ENCODE measurements at regions not wholly inside any gene's neighbourhood (a gene's known extent, or its start where the extent isn't known, plus 50 kb on each side); places are given as distances from the start of the nearest gene placed in this dataset.
"Not testable (repeated sequence)": the region's sequence is repeated elsewhere in the genome, so short reads cannot be mapped to it uniquely, and the experiment has no call there.

DNA sequence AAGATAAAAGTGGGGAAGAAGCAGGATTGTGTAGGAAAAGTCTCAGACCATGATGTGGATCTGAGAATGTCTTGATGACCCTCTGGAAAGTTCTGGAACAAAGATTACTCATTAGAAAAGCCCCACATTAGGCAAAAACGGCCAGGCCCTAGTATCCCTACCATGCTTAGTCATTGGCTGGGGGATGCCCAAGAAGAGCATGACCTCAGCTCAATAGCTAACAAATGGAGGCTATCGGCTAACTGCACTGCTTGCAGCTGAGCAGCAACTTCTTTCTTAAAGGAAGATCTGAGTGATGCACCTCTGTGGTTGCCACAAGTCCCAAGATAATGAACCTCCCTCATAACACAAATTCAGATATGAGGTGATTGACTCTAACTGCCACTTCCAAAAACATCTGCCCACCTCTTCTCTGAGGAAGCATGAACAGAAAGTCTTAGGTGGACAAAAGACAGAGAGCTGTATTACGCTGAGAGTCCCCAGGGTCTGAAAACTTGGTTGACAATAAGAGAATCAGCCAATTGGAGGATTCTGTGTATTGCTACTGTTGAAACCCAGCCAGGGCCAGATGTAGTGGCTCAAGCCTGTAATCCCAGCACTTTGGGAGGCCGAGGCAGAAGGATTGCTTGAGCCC, 64.6 kb upstream of the AK4 start:
- Histone ChIP-seq H3K4me1 (ENCODE audit: insufficient read depth, low read length) (no peaks in the 10 kb centered on the region), H2AFZ (ENCODE audit: low read depth, low read length) (no peak overlapping the region), H3K27ac (ENCODE audit: low read length) (no peak overlapping the region), H3K4me3 (ENCODE audit: low read depth in 1 of 2, low read length in 2 of 2) (no peak overlapping the region), H3K9me3 (ENCODE audit: insufficient read depth, low read length, severe bottlenecking) (peaks cover 2% of the 10 kb centered on the region), H3K79me2 (ENCODE audit: insufficient read depth, low read length) (no peaks in the 10 kb centered on the region), H4K20me1 (ENCODE audit: insufficient read depth, low read length) (no peaks in the 10 kb centered on the region), H3K4me2 (ENCODE audit: insufficient read depth, low read length) (no peak overlapping the region), H3K36me3 (ENCODE audit: insufficient read depth, low read length) (no peaks in the 10 kb centered on the region), H3K27me3 (ENCODE audit: insufficient read depth, low read length, poor library complexity) (no peaks in the 10 kb centered on the region), H3K9ac (ENCODE audit: low read depth, low read length) (no peak overlapping the region)
- TF ChIP-seq EZH2 (IDR thresholded peaks at IDR 0.05; ENCODE audit: borderline replicate concordance, low read depth, low read length, severe bottlenecking): no peak
- TF ChIP-seq, protein P1, sequence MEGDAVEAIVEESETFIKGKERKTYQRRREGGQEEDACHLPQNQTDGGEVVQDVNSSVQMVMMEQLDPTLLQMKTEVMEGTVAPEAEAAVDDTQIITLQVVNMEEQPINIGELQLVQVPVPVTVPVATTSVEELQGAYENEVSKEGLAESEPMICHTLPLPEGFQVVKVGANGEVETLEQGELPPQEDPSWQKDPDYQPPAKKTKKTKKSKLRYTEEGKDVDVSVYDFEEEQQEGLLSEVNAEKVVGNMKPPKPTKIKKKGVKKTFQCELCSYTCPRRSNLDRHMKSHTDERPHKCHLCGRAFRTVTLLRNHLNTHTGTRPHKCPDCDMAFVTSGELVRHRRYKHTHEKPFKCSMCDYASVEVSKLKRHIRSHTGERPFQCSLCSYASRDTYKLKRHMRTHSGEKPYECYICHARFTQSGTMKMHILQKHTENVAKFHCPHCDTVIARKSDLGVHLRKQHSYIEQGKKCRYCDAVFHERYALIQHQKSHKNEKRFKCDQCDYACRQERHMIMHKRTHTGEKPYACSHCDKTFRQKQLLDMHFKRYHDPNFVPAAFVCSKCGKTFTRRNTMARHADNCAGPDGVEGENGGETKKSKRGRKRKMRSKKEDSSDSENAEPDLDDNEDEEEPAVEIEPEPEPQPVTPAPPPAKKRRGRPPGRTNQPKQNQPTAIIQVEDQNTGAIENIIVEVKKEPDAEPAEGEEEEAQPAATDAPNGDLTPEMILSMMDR (IDR thresholded peaks at IDR 0.05; ENCODE audit: borderline replicate concordance, extremely low read depth, low read length, poor library complexity, severe bottlenecking): no peak
- no peak for DNase-seq
- no peak for ATAC-seq (ENCODE audit: insufficient read depth, low read depth)

DNA sequence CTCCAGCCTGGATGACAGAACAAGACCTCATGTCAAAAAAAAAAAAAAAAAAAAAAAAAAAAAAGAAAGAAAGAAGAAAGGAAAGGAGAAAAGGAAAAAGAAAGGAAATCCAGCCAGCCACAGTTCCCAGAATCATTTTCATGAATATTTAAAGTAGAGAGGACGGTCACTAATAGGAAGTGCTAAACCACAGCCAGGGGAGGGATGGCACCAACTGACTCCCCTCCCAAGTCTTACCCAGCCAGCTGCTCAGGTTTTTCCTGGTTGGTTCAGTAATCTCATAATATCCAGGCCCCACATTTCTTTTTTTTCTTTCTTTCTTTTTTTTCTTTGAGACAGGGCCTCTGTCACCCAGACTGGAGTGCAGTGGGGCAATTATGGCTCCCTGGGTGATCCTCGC, 63.9 kb upstream of the AK4 start:
- DNase-seq (no peak), ATAC-seq (ENCODE audit: insufficient read depth, low read depth) (0 out of 3 replicates have a peak, but pooled peaks have one; percentile 37)
- Histone ChIP-seq H3K4me3 (ENCODE audit: low read depth in 1 of 2, low read length in 2 of 2) (no peak overlapping the region), H3K4me2 (ENCODE audit: insufficient read depth, low read length) (no peak overlapping the region), H3K36me3 (ENCODE audit: insufficient read depth, low read length) (no peaks in the 10 kb centered on the region), H3K4me1 (ENCODE audit: insufficient read depth, low read length) (no peaks in the 10 kb centered on the region), H3K9me3 (ENCODE audit: insufficient read depth, low read length, severe bottlenecking) (peaks cover 2% of the 10 kb centered on the region), H3K27me3 (ENCODE audit: insufficient read depth, low read length, poor library complexity) (no peaks in the 10 kb centered on the region), H4K20me1 (ENCODE audit: insufficient read depth, low read length) (no peaks in the 10 kb centered on the region), H2AFZ (ENCODE audit: low read depth, low read length) (no peak overlapping the region), H3K27ac (ENCODE audit: low read length) (no peak overlapping the region), H3K79me2 (ENCODE audit: insufficient read depth, low read length) (no peaks in the 10 kb centered on the region), H3K9ac (ENCODE audit: low read depth, low read length) (no peak overlapping the region)
- TF ChIP-seq, protein P1 (IDR thresholded peaks at IDR 0.05; ENCODE audit: borderline replicate concordance, extremely low read depth, low read length, poor library complexity, severe bottlenecking): no peak
- TF ChIP-seq EZH2 (IDR thresholded peaks at IDR 0.05; ENCODE audit: borderline replicate concordance, low read depth, low read length, severe bottlenecking): no peak

DNA sequence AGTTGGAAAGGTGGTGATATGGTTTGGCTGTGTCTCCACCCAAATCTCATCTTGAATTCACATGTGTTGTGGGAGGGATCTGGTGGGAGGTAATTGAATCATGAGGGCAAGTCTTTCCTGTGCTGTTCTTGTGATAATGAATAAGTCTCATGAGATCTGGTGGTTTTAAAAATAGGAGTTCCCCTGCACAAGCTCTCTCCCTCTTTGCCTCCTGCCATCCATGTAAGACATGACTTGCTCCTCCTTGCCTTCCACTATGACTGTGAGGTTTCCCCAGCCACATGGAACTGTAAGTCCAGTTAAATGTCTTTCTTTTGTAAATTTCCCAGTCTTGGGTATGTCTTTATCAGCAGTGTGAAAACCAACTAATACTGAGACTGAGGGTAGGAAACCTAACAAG, 60.5 kb upstream of the AK4 start:
- DNase-seq; H4K20me1 ChIP-seq (ENCODE audit: insufficient read depth, low read length); ATAC-seq (ENCODE audit: insufficient read depth, low read depth); H3K79me2 ChIP-seq (ENCODE audit: insufficient read depth, low read length); H3K4me3 ChIP-seq (ENCODE audit: low read depth in 1 of 2, low read length in 2 of 2); H2AFZ ChIP-seq (ENCODE audit: low read depth, low read length); H3K27me3 ChIP-seq (ENCODE audit: insufficient read depth, low read length, poor library complexity); H3K27ac ChIP-seq (ENCODE audit: low read length); H3K9me3 ChIP-seq (ENCODE audit: insufficient read depth, low read length, severe bottlenecking); H3K4me1 ChIP-seq (ENCODE audit: insufficient read depth, low read length); H3K4me2 ChIP-seq (ENCODE audit: insufficient read depth, low read length); H3K9ac ChIP-seq (ENCODE audit: low read depth, low read length); H3K36me3 ChIP-seq (ENCODE audit: insufficient read depth, low read length): not testable (repeated sequence)

DNA sequence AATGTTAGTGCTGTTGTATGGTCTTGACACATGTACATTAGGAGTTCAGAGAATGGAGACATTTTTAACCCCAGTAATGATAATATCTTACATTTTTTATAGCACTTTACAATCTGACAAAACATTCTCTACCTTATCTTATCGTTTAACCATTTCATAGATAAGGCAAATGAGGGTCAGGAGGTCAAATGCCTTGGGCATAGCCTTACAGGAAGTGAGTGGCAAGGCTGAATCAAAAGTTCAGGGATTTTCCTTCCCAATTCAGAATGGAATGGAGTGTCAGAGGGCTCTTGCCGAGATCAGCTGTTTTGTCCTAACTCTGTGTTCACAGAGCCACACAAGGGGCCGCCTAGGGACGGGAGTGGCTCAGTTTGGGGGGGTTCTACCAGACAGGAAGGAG, 57.6 kb upstream of the AK4 start:
- H4K20me1 ChIP-seq (ENCODE audit: insufficient read depth, low read length): no peaks in the 10 kb centered on the region
- ATAC-seq (ENCODE audit: insufficient read depth, low read depth): no peak
- no peaks in the 10 kb centered on the region for H3K4me1 ChIP-seq (ENCODE audit: insufficient read depth, low read length)
- H3K4me2 ChIP-seq (ENCODE audit: insufficient read depth, low read length): no peak overlapping the region
- DNase-seq: no peak
- TF ChIP-seq, protein P1 (IDR thresholded peaks at IDR 0.05; ENCODE audit: borderline replicate concordance, extremely low read depth, low read length, poor library complexity, severe bottlenecking): no peak
- TF ChIP-seq EZH2 (IDR thresholded peaks at IDR 0.05; ENCODE audit: borderline replicate concordance, low read depth, low read length, severe bottlenecking): no peak
- no peaks in the 10 kb centered on the region for H3K79me2 ChIP-seq (ENCODE audit: insufficient read depth, low read length)
- no peak overlapping the region for H2AFZ ChIP-seq (ENCODE audit: low read depth, low read length)
- no peak overlapping the region for H3K9ac ChIP-seq (ENCODE audit: low read depth, low read length)
- H3K4me3 ChIP-seq (ENCODE audit: low read depth in 1 of 2, low read length in 2 of 2): no peak overlapping the region
- peaks cover 2% of the 10 kb centered on the region for H3K9me3 ChIP-seq (ENCODE audit: insufficient read depth, low read length, severe bottlenecking)
- H3K27me3 ChIP-seq (ENCODE audit: insufficient read depth, low read length, poor library complexity): no peaks in the 10 kb centered on the region
- no peak overlapping the region for H3K27ac ChIP-seq (ENCODE audit: low read length)
- H3K36me3 ChIP-seq (ENCODE audit: insufficient read depth, low read length): no peaks in the 10 kb centered on the region
